GM21825 (cell line): ENCODE measurements at regions not wholly inside any gene's neighbourhood (a gene's known extent, or its start where the extent isn't known, plus 50 kb on each side); places are given as distances from the start of the nearest gene placed in this dataset.

ENCODE experiments used
- ATAC-seq: cut with Tn5 transposase; IDR thresholded peaks from one replicate; pipeline ENCODE4 v1.9.1; 2021; ENCODE audit warnings: mild to moderate bottlenecking, moderate library complexity; ENCODE audit not compliant: unreplicated experiment

DNA sequence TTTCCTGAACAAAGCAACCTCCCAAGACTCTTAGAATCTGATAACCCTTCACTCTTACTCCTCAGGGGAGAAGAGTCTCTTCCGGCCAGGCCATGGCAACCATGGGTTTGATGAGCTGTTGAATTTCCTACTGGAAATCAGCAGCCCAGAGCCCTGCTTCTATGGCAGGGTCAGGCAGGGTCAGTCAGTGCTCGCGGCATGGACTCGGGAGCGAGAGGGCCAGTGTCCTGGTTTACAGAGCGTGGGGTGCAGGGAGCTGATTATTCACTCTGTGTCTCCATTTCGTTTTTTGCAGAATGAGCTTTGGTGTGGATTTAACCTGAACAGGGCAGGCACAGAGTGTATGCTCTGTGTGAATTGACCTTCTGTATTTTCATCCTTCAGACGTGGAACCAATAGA is 340.6 kb upstream of the SFSWAP start:
- ATAC-seq, result no peak

DNA sequence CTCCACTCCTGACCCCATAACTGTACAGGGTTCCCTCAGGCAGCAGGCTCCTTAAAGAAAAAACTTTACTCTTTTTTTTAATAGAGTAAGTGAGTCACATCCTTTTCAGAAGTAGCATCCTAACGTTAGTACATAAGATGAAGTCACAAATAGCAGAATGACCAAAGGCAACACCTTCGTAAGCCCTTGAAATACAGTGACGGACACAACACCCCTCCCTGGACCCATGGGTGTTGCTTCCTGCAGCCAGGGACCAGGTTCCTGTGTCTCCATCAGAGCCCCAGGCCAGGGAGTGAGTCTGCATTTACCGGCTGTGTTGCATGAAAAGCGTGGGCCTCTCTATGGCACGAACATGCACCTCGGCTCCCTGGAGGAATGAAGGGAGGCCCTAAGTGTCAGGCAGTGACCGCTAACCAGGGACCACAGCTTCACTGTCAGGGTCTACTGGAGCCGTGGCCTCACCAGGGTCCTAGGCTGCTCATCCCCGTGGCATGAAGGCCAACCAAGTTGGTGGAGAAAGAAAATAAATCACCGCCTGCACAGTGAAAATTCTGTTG is 340.0 kb upstream of the SFSWAP start:
- no peak for ATAC-seq

DNA sequence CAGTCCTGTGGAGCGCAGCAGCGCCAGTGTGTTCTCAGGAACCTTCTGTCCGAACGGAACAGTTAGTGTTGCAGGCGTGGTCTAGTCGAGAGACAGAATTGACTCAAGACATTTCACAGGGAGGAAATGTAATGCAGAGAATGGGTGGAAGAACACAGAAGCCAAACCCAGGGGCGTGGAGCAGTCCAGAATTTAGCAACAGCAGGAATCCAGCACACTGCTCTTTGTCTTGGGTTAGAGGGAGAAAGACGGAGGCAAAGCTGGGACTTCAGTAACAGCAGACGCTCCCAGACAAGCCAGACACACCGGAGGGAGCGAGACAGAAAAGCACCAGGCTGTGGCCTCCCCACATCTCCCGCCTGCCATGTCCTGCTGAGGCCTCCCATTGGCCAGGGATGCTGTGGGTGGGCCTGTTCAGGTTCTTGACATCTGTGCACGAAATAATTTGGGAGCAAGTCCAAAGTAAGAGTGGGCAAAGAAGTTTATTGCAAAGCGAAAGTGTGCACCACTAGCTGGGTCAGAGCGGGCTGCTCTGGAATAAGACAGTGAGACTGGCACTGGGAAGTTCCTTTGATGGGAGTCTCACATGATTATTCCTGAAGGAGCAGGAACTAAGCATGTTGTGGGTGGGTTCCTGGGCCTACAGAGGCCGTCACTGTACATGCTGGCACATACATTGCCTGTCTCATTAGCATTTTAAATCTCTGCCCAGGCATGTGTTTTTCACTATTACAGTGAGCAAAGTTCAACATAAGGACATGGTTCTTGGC is 339.3 kb upstream of the SFSWAP start:
- ATAC-seq, result no peak

DNA sequence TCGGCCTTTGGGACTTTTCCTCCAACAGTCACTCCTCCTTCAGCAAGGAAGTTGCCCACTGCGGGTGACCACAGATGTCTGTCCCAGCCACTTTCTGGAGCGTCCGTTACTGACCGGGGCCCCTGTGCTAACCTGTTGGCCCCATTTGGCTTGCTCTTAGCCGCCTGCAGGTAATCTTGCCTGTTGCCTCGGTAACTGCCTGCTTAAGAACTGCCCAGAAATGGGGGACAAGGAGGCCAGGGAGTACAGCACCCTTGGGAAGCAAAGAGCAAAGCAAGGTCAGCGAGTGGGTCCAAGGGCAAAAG is 338.8 kb upstream of the SFSWAP start:
- no peak for ATAC-seq

DNA sequence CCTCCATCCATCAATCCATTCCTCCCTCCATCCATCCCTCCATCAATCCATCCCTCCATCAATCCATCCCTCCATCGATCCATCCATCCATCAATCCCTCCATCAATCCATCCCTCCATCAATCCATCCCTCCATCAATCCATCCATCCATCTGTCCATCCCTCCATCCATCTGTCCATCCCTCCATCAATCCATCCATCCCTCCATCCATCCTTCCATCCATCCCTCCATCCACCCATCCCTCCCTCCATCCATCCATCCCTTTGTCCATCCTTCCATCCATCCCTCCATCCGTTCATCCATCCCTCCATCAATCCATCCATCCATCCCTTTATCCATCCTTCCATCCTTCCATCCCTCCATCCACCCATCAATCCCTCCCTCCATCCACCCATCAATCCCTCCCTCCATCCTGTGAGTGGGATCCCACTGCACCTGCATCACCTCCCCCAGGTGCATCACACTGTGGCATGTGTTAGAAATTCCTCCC is 338.1 kb upstream of the SFSWAP start:
- no peak for ATAC-seq

DNA sequence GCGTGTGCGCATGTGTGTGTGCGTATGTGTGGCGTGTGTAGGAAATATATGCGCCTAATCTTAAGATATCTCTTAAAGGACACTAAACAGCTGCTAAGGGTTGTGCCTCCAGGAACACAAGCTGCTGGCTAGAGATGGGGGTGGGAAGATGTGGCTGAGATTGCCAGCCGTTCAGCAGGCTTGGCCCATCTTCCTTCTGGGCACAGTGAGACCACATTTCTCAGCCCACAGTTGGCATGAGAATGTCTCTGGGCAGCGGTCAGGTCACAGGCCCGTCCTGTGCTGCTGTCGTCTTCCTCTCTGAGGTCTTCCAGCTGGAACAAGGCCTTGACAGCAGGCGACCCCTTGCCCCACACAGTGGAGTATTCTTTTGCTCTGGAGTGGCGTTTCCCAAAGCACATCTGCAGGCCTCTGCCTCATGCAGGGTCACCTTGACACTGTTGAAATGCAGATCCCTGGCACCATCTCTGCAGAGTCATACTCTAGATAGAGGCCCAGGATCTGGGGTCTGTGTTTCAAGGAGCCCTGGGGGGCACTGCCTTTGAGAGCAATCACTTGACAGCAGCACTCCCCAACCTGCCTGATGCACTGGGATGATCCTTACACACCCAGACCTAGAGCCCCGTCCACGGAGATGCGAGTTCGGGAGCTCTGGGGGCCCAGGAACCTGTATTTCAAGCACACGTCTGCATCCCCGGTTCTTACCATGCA is 335.5 kb upstream of the SFSWAP start:
- ATAC-seq, result no peak

DNA sequence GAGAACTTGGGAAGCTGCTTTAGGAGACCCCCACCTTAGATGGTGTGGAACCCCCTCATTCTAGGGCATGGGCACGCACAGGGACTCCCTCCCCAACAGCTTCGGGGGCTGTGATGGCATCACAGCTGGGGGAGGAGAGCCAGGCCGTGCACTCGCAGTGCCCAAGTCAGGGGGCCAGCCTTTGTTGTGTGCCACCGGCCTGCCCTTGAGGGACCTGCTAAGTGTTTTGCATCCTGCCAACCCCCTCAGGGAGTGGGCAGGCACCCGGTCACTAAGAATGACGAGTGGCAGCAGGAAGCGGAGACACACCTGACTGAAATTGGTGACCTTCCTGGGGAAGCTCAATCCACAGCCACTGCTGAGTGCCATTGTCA is 334.9 kb upstream of the SFSWAP start:
- no peak for ATAC-seq

DNA sequence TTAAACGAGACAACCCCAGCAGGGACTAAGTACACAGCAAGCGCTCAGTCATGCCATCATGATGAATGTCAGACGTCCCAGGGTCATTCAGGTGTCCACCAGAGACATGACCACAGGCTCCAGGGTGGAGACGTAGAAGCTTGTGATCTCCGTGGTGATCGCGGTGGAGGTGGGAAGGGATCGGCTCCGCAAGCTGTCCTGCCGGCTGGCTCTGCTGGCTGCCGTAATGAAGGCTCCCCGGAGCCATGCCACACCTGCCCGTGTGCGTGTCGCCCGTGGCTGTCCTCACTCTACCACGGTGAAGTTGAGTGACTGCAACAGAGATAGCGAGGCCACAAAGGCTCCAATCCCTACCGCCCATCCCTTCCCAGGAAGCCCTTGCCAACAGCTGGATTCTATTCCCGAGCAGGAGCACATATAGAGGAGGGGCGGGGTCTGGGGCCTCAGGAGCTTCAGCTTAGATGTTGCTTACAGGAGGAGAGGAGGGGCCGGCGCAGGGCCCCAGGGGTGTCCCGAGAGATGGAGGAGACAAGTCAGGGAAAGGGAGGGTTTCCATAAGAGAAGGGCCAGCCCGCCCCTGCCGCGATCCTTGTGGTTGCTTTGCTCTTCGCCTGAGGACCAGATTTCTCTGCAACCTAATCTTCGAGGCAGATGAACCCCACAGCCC is 332.6 kb upstream of the SFSWAP start:
- ATAC-seq, result no peak

DNA sequence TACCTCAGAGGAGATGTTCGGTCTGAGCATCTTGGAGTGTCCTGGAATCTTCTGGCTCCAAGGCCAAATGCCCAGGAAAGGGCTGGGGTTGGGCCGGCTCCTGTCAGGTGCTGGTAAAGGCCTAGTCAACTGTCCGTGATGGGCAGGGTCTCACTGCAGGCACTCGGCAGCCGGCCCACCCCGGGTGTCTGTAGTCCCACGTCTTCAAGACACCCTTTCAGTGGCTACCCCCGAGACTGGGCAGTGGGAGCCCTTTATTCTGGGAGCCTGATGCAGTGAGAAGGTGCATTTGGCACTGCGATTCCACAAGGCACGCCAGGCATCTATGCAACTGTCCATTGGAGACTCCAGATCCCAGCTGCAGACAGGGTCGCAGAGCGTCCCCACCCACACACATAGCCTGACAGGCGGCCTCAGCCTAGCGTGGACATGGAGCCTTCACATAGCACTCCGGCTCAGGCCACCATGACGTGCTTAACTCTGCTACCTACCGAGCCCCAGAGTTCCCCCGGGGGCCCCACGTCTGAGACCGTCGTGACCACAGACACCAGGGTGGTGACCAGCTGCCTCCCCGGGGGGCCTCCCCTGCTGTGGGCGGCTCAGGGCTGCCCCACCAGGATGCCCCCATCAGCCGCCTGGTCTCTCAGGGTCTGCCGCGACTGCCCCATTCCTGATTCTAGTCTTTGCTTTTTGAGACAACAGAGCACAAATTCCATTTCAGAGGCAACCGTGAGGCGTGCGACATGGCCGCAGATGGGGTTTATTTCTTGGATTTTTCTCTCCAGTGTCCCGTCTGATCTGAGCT is 331.8 kb upstream of the SFSWAP start:
- ATAC-seq, result no peak

DNA sequence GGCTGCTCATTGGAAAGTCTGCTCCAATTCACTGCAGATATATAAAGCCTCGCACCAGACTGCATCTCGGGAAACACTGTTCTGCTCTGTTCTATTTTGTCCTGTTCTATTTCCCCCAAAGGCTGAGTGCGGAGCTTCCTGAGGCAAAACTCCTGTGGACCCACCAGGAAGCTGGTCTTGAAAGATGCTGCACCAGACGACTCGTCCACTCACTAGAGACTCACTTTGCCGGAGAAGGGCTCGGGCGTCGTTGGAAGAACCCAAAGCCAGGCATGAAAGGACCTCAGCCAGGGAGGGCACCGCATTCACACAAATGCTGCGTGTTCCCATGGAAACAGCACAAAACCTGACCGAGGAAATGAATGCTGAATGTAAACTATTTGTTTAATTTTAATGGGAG is 331.2 kb upstream of the SFSWAP start:
- ATAC-seq, result no peak

DNA sequence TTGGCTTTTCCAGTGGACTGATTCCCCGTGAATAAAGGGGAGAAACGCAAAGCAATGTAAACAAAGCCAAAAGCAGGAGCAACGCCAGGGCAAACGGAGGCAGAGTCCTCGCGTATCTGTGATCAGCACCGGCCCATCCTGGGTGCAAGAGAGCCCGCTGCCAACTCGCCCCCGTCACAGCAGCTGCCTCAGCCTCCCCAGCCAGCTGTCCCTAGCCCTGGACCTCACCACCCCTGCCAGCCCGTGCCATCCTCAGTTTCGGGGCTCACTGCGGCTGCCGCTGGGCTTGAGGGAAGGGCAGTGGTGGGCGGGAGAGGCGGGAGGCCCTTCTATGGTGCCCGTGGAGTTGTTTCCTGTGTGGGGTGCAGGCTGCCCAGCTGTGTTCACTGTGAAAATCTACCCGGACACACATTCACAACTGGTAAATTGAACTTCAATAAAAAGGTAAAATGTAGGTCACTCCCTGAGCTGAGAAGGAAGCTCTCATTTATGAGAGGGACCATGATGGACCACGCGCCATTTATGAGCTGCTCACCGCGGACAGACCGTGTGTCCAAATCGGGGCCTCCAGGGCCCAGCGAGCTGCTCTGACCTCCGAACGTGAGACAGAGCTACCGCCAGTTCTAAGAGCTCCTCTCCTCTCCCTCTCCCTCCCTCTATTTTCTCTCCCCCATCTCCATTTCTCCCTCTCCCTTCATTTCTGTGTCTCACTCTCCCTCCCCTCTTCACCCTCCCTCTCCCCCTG is 330.5 kb upstream of the SFSWAP start:
- no peak for ATAC-seq

DNA sequence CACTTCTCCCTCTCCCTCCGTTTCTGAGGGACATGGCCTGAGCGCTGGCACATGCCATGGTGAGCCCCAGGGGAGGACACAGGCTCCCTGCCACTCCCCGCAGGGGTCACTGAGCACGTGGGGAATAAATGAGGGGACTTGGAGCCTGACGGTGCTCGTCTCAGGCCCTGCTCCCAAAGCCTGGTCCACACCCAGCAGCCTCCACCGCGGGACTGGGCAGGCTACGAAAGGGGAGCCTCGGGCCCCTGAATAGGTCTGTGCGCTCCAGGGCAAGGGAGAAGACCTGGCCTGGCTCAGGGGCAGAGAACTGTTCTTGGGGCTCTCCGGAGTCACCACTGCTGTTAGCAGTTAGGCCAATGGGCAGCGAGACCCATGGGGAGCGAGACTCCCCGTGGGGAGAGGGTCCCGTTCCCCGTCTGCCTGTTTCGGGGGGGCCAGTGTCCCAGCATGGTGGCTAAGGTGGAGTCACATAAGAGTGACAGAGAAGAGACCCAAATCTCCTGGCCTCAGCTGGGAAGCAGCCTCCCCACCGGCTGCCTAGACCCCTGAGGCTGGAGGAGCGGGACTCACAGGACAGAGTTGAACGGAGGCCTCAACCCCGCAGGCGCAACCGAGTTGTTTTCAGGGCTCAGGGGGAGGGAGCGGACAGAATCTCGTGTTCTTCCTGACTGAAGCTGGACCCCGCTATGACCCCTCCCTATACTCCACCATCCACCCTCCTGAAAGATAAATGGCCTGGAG is 329.8 kb upstream of the SFSWAP start:
- no peak for ATAC-seq

DNA sequence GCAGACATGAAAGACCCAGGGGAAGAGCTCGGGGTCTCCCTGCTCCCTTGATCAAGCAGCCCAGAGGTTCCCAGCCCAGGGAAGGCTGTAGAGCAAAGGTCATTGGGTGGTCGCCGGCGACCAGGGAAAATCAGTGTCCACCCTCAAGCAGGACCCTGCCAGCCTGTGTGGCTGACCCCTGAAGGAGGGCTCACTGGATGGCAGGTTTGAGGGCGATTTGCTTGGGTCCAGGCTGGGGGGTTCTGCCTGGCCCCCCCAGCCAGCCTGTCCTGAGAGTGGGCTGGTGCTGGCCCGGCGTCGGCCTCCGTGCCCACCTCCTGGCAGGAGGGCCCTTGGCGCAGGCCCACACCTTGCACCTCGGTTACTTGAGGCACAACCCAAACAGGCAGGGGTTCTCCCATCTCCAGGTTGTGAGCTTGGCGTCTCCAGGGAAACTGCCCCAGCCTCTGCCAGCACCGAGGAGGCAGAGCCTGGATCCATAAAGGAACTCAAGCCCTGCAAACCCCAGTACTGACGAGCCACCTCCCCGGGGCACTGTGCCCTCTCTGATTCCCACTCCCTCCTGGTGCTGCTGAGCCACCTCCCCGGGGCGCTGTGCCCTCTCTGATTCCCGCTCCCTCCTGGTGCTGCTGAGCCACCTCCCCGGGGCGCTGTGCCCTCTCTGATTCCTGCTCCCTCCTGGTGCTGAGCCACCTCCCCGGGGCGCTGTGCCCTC is 329.0 kb upstream of the SFSWAP start:
- ATAC-seq, result no peak

DNA sequence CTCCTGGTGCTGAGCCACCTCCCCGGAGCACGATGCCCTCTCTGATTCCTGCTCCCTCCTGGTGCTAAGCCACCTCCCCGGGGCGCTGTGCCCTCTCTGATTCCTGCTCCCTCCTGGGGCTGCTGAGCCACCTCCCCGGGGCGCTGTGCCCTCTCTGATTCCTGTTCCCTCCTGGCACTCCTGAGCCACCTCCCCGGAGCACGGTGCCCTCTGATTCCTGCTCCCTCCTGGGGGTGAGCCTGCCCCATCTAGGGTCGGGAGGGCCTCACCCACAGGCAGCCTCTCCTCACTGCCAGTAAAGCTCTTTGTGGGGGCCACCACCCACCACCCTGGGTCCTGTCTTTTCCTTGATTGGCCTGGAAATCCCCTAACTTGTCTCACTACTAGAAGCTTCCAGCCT is 327.6 kb upstream of the SFSWAP start:
- ATAC-seq, result no peak

DNA sequence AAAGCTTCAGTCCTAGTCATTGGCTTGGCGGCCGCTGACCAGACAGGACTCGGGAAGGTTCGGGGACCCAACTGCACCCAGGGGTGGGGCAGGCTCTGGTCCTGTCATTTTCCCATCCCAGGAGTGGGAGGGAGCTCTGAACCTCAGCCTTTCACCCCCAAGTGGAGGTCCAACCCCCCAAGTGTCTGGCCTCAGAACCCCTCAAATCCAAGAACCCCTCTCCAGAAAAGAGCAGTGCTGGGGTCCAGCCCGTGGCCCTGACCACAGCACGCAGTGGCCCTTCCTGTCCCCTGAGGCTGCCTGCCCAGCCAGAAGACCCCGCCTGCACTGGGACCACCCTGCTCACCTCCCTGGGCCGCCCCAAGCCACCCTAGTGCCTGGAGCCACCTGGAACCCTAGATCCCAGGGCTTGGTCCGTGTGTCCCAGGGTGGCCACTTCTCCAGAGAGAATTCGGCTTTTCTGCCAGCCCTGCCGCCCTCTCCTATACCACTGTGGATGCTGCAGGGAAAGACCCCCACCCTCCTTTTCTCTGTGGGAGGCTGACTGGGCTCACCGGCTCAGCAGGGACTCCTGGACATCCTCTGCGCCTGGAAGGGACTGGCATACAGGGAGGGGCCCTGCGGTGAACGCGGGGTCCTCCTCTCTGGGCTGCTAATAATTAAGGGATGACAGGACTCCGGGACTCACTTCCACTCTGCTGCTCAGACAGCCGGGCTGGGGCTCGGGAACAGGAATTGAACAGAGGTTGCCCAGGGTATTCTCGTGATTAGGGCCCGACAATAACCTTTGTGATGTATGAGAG is 326.9 kb upstream of the SFSWAP start:
- ATAC-seq, result no peak

DNA sequence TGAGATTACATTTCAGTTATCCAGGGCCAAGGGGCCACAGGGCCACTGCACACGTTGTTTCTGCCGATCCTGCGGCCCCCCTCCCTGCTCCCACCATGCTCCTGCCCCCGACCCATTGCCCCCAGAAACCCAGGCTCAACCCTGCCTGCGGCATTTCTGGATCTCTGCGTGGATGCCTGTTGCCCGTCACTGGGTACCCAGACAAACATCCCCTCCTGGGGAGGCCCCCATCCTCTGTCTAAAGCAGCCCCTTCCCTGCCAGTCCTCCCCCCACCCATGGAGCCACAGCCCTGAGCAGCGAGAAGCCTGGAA is 326.4 kb upstream of the SFSWAP start:
- no peak for ATAC-seq

DNA sequence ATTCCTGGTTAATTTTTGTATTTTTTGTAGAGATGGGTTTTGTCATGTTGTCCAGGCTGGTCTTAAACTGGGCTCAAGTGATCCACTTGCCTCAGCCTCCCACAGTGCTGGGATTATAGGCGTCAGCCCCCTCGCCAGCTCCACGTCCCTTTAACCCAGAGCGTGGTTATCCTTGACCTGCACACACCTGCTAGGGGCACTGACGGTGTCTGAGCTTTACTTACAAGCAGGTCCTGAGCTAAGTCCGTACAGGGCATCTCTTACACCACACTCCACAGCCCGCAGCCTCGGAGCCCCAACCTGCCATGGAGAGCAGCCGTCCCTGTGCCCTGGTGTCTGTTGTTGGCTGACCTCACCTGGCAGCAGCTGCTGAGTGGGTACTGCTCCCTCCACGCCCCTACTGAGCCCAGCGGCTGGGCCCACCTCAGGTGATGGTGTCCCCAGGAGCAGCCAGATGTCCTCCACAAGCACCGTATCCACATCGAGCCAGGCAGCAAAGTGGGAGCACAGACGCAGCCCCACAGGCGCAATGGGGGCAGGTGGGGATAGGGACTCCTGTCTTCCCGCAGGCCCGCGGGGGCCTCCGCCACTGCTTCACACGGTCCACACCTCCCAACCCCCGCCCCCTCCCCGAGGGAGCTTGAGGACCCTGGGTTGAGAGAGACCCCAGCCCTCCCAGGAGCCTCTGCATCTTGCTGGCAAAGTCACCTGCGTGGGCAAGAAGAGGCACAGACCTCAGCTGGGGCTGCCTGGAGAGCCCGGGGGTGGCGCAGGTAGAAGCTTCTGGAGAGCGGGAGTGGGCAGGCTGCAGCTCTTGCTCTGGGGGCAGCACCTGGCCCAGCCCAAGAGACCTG is 325.4 kb upstream of the SFSWAP start:
- ATAC-seq, result no peak

DNA sequence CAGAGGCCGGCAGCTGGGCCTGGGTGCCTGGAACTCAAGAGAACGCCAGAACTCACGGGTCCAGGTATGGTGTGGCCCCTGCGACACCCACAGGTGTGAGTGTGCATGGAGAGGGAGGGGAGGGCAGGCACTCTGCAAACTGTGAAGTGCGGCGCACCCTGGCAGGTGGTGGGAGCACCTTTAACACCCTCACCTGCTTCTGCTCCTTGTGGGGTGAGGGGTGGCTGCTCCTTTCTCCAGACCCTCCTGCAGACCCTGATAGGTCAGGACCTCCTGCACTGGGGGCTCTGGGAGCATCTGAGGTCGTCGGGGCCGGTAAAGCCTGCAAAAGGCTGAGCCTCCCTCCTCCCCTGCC is 324.7 kb upstream of the SFSWAP start:
- ATAC-seq, result no peak
